Type B pancreatic cell (in vitro differentiated cells): ENCODE measurements at regions not wholly inside any gene's neighbourhood (a gene's known extent, or its start where the extent isn't known, plus 50 kb on each side); places are given as distances from the start of the nearest gene placed in this dataset.
"Not testable (repeated sequence)": the region's sequence is repeated elsewhere in the genome, so short reads cannot be mapped to it uniquely, and the experiment has no call there.

Experiments used
- DNase-seq: peaks from one replicate; pipeline ENCODE4 v3.0.0; 2021; ENCODE audit warnings: mixed read lengths; ENCODE audit not compliant: unreplicated experiment; ENCODE audit errors: extremely low spot score
- H3K27ac Mint-ChIP-seq: 2 replicates; pipeline ENCODE4 v1.8.0; 2021; ENCODE audit warnings: mild to moderate bottlenecking, mixed read lengths
- H3K27me3 Mint-ChIP-seq: 2 replicates; pipeline ENCODE4 v1.8.0; 2021; ENCODE audit warnings: mixed read lengths
- H3K36me3 Mint-ChIP-seq: 2 replicates; pipeline ENCODE4 v1.8.0; 2021; ENCODE audit warnings: mixed read lengths
- H3K4me1 Mint-ChIP-seq: one replicate; pipeline ENCODE4 v1.8.0; 2021; ENCODE audit warnings: mixed read lengths; ENCODE audit not compliant: unreplicated experiment
- H3K4me3 Mint-ChIP-seq: 2 replicates; pipeline ENCODE4 v1.8.0; 2021; ENCODE audit warnings: mild to moderate bottlenecking, mixed read lengths
- H3K9me3 Mint-ChIP-seq: 2 replicates; pipeline ENCODE4 v1.8.0; 2021; ENCODE audit warnings: mixed read lengths
- CTCF ChIP-seq: fragments of 200-600 bp; sonication (generic); conservative IDR thresholded peaks from 2 replicates; pipeline ENCODE4 v1.5.0; 2021; ENCODE audit warnings: antibody characterized with exemption, mild to moderate bottlenecking

GRCh38 chrX:28170713-28171112 is 189.5 kb upstream of the DCAF8L1 start:
- Mint-ChIP-seq H3K36me3 (no peaks in the 10 kb centered on the region), H3K4me3 (no peak overlapping the region), H3K4me1 (no peaks in the 10 kb centered on the region), H3K9me3 (no peaks in the 10 kb centered on the region), H3K27me3 (no peaks in the 10 kb centered on the region), H3K27ac (no peak overlapping the region)
- DNase-seq, result no peak
- no peak for TF ChIP-seq CTCF

- no peak for DNase-seq
- Mint-ChIP-seq H3K36me3 (no peaks in the 10 kb centered on the region), H3K4me1 (no peaks in the 10 kb centered on the region), H3K9me3 (no peaks in the 10 kb centered on the region), H3K4me3 (no peak overlapping the region), H3K27ac (no peak overlapping the region), H3K27me3 (no peaks in the 10 kb centered on the region)
- no peak for TF ChIP-seq CTCF
Observed at GRCh38 chrX:28158019-28158777, 176.9 kb upstream of the DCAF8L1 start.

- not testable (repeated sequence) for H3K36me3 Mint-ChIP-seq, H3K4me3 Mint-ChIP-seq, H3K27ac Mint-ChIP-seq, H3K9me3 Mint-ChIP-seq, H3K4me1 Mint-ChIP-seq, DNase-seq, H3K27me3 Mint-ChIP-seq
Observed at GRCh38 chrX:28152263-28152662, 171.0 kb upstream of the DCAF8L1 start.

- no peak for DNase-seq
- no peaks in the 10 kb centered on the region for H3K27me3 Mint-ChIP-seq
- TF ChIP-seq CTCF, result no peak
- no peak overlapping the region for H3K27ac Mint-ChIP-seq
- no peaks in the 10 kb centered on the region for H3K36me3 Mint-ChIP-seq
- no peak overlapping the region for H3K4me3 Mint-ChIP-seq
- no peaks in the 10 kb centered on the region for H3K4me1 Mint-ChIP-seq
- H3K9me3 Mint-ChIP-seq, result no peaks in the 10 kb centered on the region
Observed at GRCh38 chrX:28135378-28136047, 154.3 kb upstream of the DCAF8L1 start.

GRCh38 chrX:28133763-28134162 is 152.5 kb upstream of the DCAF8L1 start:
- Mint-ChIP-seq H3K36me3 (no peaks in the 10 kb centered on the region), H3K27ac (no peak overlapping the region), H3K4me1 (no peaks in the 10 kb centered on the region), H3K27me3 (no peaks in the 10 kb centered on the region), H3K9me3 (no peaks in the 10 kb centered on the region), H3K4me3 (no peak overlapping the region)
- no peak for TF ChIP-seq CTCF
- no peak for DNase-seq

- H3K9me3 Mint-ChIP-seq, result no peaks in the 10 kb centered on the region
- H3K4me1 Mint-ChIP-seq, result no peaks in the 10 kb centered on the region
- H3K27me3 Mint-ChIP-seq, result no peaks in the 10 kb centered on the region
- H3K27ac Mint-ChIP-seq, result no peak overlapping the region
- no peaks in the 10 kb centered on the region for H3K36me3 Mint-ChIP-seq
- no peak overlapping the region for H3K4me3 Mint-ChIP-seq
- TF ChIP-seq CTCF, result no peak
- no peak for DNase-seq
Observed at GRCh38 chrX:28127662-28128061, 146.4 kb upstream of the DCAF8L1 start.
